GM18909 (cell line): ENCODE measurements at regions not wholly inside any gene's neighbourhood (a gene's known extent, or its start where the extent isn't known, plus 50 kb on each side); places are given as distances from the start of the nearest gene placed in this dataset.
"Not testable (repeated sequence)": the region's sequence is repeated elsewhere in the genome, so short reads cannot be mapped to it uniquely, and the experiment has no call there.

Source experiments
- ATAC-seq: cut with Tn5 transposase; IDR thresholded peaks from one replicate; pipeline ENCODE4 v1.9.1; 2021; ENCODE audit warnings: mild to moderate bottlenecking; ENCODE audit not compliant: unreplicated experiment, poor library complexity

- no peak for ATAC-seq
Measured at GRCh38 chr5:82466986-82467561, 188.9 kb upstream of the RPS23 start.

- ATAC-seq: no peak
Measured at GRCh38 chr5:82465235-82465634, 187.1 kb upstream of the RPS23 start.

- ATAC-seq: no peak
Measured at GRCh38 chr5:82459626-82460025, 181.5 kb upstream of the RPS23 start.

- ATAC-seq: not testable (repeated sequence)
Measured at GRCh38 chr5:82455317-82455716, 177.2 kb upstream of the RPS23 start.

GRCh38 chr5:82448374-82448773, 170.2 kb upstream of the RPS23 start:
- no peak for ATAC-seq

GRCh38 chr5:82447913-82448312, 169.8 kb upstream of the RPS23 start:
- ATAC-seq: no peak

GRCh38 chr5:82446809-82447208, 168.7 kb upstream of the RPS23 start:
- no peak for ATAC-seq

- ATAC-seq: no peak
Measured at GRCh38 chr5:82445726-82446335, 167.7 kb upstream of the RPS23 start.

GRCh38 chr5:82439750-82440445, 161.7 kb upstream of the RPS23 start:
- no peak for ATAC-seq

- ATAC-seq: not testable (repeated sequence)
Measured at GRCh38 chr5:82437565-82437964, 159.4 kb upstream of the RPS23 start.

- no peak for ATAC-seq
Measured at GRCh38 chr5:82436291-82436690, 158.1 kb upstream of the RPS23 start.

- ATAC-seq: not testable (repeated sequence)
Measured at GRCh38 chr5:82434696-82435660, 156.8 kb upstream of the RPS23 start.

GRCh38 chr5:82426464-82427154, 148.5 kb upstream of the RPS23 start:
- no peak for ATAC-seq

GRCh38 chr5:82425591-82425990, 147.4 kb upstream of the RPS23 start:
- no peak for ATAC-seq

- ATAC-seq: no peak
Measured at GRCh38 chr5:82424211-82424610, 146.1 kb upstream of the RPS23 start.

- no peak for ATAC-seq
Measured at GRCh38 chr5:82422751-82423181, 144.6 kb upstream of the RPS23 start.

- no peak for ATAC-seq
Measured at GRCh38 chr5:82422001-82422740, 144.0 kb upstream of the RPS23 start.

GRCh38 chr5:82421119-82421518, 143.0 kb upstream of the RPS23 start:
- no peak for ATAC-seq

- not testable (repeated sequence) for ATAC-seq
Measured at GRCh38 chr5:82420524-82420923, 142.4 kb upstream of the RPS23 start.
